Ovary (tissue), 7 donors: ENCODE measurements at regions not wholly inside any gene's neighbourhood (a gene's known extent, or its start where the extent isn't known, plus 50 kb on each side); places are given as distances from the start of the nearest gene placed in this dataset.

Experiments
- DNase-seq, 5 donors: peaks; one replicate each; pipeline ENCODE4 v3.0.0-alpha.2; 2019 to 2020
- H3K27ac ChIP-seq, 2 donors: fragments of 200-600 bp; one replicate each; pipeline versions ENCODE4 v1.5.1 to v1.8.0; 2019 to 2022
- H3K27me3 ChIP-seq: fragments of 200-600 bp; one replicate; pipeline ENCODE4 v1.8.0; 2022
- H3K36me3 ChIP-seq: fragments of 200-600 bp; sonication (generic); one replicate; pipeline ENCODE4 v1.5.1; 2019
- H3K4me1 ChIP-seq: one replicate; pipeline ENCODE4 v1.8.1; 2013; ENCODE audit warnings: mild to moderate bottlenecking, moderate library complexity; ENCODE audit not compliant: insufficient read depth
- H3K4me3 ChIP-seq: fragments of 200-600 bp; sonication (generic); one replicate; pipeline ENCODE4 v1.5.1; 2017
- H3K9me3 ChIP-seq, 2 donors: fragments of 200-600 bp in 1 of 2; sonication (generic) in 1 of 2; one replicate each; pipeline versions ENCODE4 v1.5.1 to v1.8.1; 2013 to 2019; ENCODE audit warnings: mild to moderate bottlenecking in 1 of 2, moderate library complexity in 1 of 2
- CTCF ChIP-seq, 3 donors: fragments of 450-650 bp in 2 of 3; fragments of 200-600 bp in 1 of 3; IDR thresholded peaks; one replicate each; pipeline versions ENCODE4 v1.5.1 to v1.8.0; 2016 to 2022; ENCODE audit warnings: antibody characterized with exemption in 3 of 3, mild to moderate bottlenecking in 1 of 3
- EP300 ChIP-seq: sonication (generic); formaldehyde crosslinking; IDR thresholded peaks from one replicate; pipeline ENCODE4 v1.6.1; 2017; ENCODE audit warnings: antibody characterized with exemption
- POLR2A ChIP-seq: fragments of 450-650 bp; IDR thresholded peaks from one replicate; pipeline ENCODE4 v1.6.1; 2017; ENCODE audit warnings: antibody characterized with exemption, mild to moderate bottlenecking, moderate library complexity
- WGBS, 3 donors: extraction: QIAGEN DNeasy Blood & Tissue Kit in 1 of 3; methylation state at CpG; one replicate each; pipeline versions ENCODE4 v1.1.5 to v1.1.7; 2013 to 2017; 5-methylcytosine and 5-hydroxymethylcytosine counted together
- intact Hi-C, 4 donors: fragments of 100-400 bp; cut with DNase I; formaldehyde crosslinking; loops; one replicate each; pipeline versions ENCODE4 v1.11.0 to v1.15.1; 2022 to 2023
- donor health status: DM: no; HTN: no; CAD: no; lungs with moderate emphysema.
- donor health status: DM: no; HTN: no; CAD: no.
- donor health status: Bipolar disorder and iron deficiency.
- donor health status: DM: no; HTN: no; CAD: no.
- donor health status: DM: yes; HTN: yes; CAD: no.

- intact Hi-C loops: no loop called here
- no peak for DNase-seq
- H3K4me1 ChIP-seq: no peaks in the 10 kb centered on the region
- no peaks in the 10 kb centered on the region for H3K36me3 ChIP-seq
- H3K9me3 ChIP-seq: no peaks in the 10 kb centered on the region
- no peak for TF ChIP-seq CTCF (IDR thresholded peaks at IDR 0.05)
- TF ChIP-seq EP300: no peak
- no peak for TF ChIP-seq POLR2A
- 65 to 81% (median 73%) methylated on average over 8 of the region's 8 CpGs for WGBS, 3 donors
- H3K27me3 ChIP-seq: no peaks in the 10 kb centered on the region
- no peak overlapping the region for H3K4me3 ChIP-seq
- no peak overlapping the region for H3K27ac ChIP-seq
Measured at GRCh38 chr12:115491511-115492250, 785.8 kb downstream of the MED13L start.

- TF ChIP-seq POLR2A (no peak), CTCF (IDR thresholded peaks at IDR 0.05) (no peak), EP300 (no peak)
- H3K27ac ChIP-seq: no peak overlapping the region
- no peak overlapping the region for H3K4me3 ChIP-seq
- H3K9me3 ChIP-seq: no peaks in the 10 kb centered on the region
- 85 to 91% (median 89%) methylated on average over 8 of the region's 8 CpGs for WGBS, 3 donors
- H3K4me1 ChIP-seq: no peaks in the 10 kb centered on the region
- intact Hi-C loops: no loop called here
- DNase-seq: no peak
- no peaks in the 10 kb centered on the region for H3K27me3 ChIP-seq
- no peaks in the 10 kb centered on the region for H3K36me3 ChIP-seq
Measured at GRCh38 chr12:115489253-115489652, 788.2 kb downstream of the MED13L start.

- intact Hi-C loops: no loop called here
- Histone ChIP-seq H3K4me3 (no peak overlapping the region), H3K27me3 (no peaks in the 10 kb centered on the region), H3K9me3 (no peaks in the 10 kb centered on the region), H3K27ac (no peak overlapping the region), H3K4me1 (no peaks in the 10 kb centered on the region), H3K36me3 (no peaks in the 10 kb centered on the region)
- TF ChIP-seq EP300 (no peak), CTCF (IDR thresholded peaks at IDR 0.05) (no peak), POLR2A (no peak)
- 59 to 68% (median 67%) methylated on average over 6 of the region's 6 CpGs for WGBS, 3 donors
- DNase-seq: no peak
Measured at GRCh38 chr12:115485967-115486366, 791.5 kb downstream of the MED13L start.

GRCh38 chr12:115485503-115485902 lies 792.0 kb downstream of the MED13L start:
- Histone ChIP-seq H3K4me3 (no peak overlapping the region), H3K27ac (no peak overlapping the region), H3K36me3 (no peaks in the 10 kb centered on the region), H3K9me3 (no peaks in the 10 kb centered on the region), H3K4me1 (no peaks in the 10 kb centered on the region), H3K27me3 (no peaks in the 10 kb centered on the region)
- TF ChIP-seq CTCF (IDR thresholded peaks at IDR 0.05): no peak
- TF ChIP-seq POLR2A: no peak
- TF ChIP-seq EP300: no peak
- intact Hi-C loops: no loop called here
- WGBS, 3 donors: 84 to 91% (median 85%) methylated on average over 2 of the region's 2 CpGs
- no peak for DNase-seq
